GM21786 (cell line): ENCODE measurements at regions not wholly inside any gene's neighbourhood (a gene's known extent, or its start where the extent isn't known, plus 50 kb on each side); places are given as distances from the start of the nearest gene placed in this dataset.

ENCODE experiments used
- ATAC-seq: cut with Tn5 transposase; IDR thresholded peaks from one replicate; pipeline ENCODE4 v1.9.1; 2021; ENCODE audit not compliant: unreplicated experiment

GRCh38 chr2:237268004-237268708 lies 145.8 kb downstream of the COL6A3 start:
- ATAC-seq = no peak

GRCh38 chr2:237269138-237269875 lies 144.7 kb downstream of the COL6A3 start:
- ATAC-seq = no peak

GRCh38 chr2:237270520-237270919 lies 143.4 kb downstream of the COL6A3 start:
- no peak for ATAC-seq

- ATAC-seq = no peak
These were observed 142.0 kb downstream of the COL6A3 start for GRCh38 chr2:237271698-237272652.
